GM18511 (cell line): ENCODE measurements at regions not wholly inside any gene's neighbourhood (a gene's known extent, or its start where the extent isn't known, plus 50 kb on each side); places are given as distances from the start of the nearest gene placed in this dataset.

Experiments
- ATAC-seq: cut with Tn5 transposase; IDR thresholded peaks from one replicate; pipeline ENCODE4 v1.9.1; 2021; ENCODE audit warnings: mild to moderate bottlenecking, moderate library complexity; ENCODE audit not compliant: unreplicated experiment

DNA sequence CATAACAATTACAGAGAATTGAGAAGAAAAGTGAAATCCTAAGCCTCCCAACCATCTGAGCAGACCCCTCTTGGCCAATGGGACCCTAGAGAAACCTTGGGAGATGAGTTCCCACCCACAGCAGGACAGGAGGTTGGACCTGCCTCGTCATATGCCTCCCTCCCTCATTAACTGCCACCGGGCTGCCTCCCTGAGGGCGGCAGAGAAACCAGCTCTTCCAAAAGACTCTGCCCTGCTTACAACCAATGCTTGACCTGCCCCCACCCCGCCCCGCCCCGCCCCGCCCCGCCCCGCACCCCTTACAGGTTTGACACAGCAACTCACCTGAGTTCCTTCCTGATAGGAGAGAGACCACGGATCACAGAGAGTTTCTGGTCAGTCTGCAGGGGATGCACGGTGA, 86.1 kb downstream of the ADRA2C start:
- ATAC-seq: no peak

DNA sequence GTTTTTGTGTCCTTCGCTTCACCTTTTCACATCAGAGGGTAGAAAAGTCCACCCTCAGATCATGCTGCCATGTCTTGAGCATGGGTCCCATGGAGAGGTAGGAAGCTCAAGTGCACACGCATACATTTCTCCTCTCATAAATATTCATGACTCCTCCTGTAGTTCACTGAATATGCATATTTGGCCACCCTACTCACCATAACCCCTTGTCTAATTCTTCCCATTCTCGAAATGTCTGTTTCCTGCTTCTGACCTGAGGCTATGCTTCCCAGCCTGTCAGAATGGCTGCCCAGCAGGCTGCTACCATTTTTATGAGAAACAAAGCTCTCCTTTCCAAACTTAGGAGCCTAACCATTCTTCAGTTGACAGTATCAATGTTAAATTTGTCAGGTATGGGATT, 86.5 kb downstream of the ADRA2C start:
- ATAC-seq: no peak

DNA sequence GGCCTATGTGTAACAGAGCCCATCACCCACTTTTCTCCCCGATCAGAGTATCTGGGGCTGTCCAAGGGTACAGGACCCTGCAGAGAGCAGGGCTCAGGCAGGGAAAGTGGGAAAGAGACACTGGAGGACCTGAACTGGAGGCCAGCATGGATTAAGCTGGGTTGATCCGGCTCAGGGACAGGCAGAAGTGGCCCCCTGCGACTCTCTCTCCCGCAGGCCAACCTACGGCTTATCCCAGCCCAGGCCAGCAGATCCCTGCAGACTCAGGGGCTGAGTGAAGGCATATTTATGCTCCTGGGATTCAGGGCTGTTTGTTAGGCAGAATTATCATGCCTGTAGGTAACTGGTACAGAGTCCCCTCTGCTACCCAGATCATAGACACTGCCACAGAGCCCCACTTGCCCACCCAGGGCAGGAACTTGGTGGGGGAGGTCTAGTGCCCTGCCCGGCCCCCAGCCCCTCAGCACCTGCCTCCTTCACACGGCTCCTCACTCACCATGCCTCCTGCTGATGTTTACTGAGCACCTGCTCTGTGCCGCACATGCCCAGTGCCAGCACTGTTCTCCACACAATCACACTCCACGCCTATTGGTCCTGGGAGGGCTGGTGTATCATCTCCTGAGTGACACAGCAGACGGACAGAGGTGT, 87.3 kb downstream of the ADRA2C start:
- ATAC-seq: no peak

DNA sequence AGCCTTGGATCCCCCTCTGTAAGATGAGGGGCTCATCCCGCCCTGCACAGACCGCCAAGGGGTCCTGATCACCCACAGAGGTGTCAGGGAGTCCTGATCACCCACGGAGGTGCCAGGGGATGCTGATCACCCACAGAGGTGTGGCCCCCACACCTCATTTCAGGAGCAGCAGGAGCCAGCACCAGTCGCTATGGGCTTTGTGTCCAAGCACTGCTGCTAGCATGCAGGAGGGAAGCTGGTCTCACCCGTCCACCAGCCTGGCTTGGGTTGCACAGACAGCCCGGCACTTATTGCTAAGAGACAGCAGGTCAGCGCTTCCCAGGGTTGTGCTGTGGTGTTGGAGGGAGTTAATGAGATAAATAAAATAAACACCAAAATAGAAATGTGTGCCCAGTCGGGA, 88.5 kb downstream of the ADRA2C start:
- ATAC-seq: no peak

DNA sequence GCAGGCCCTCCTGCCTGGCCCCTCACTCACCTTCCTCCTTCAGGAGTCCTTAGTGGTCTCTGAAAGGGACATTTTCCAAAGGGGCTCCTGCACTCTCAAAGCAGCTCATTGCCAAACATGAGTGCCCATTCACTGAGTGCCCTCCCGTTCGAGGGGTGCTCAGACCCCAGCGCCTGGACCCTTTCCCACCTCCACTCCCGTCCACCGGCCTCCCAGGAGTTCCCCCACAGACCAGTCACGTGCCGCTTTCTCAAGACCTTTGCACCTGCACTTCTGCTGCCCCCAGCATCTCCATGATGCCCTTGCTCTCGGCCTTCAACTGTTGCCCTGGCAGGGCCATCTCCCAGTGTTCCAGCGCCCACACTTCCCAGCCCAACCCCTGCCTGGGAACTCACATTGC, 89.5 kb downstream of the ADRA2C start:
- no peak for ATAC-seq

DNA sequence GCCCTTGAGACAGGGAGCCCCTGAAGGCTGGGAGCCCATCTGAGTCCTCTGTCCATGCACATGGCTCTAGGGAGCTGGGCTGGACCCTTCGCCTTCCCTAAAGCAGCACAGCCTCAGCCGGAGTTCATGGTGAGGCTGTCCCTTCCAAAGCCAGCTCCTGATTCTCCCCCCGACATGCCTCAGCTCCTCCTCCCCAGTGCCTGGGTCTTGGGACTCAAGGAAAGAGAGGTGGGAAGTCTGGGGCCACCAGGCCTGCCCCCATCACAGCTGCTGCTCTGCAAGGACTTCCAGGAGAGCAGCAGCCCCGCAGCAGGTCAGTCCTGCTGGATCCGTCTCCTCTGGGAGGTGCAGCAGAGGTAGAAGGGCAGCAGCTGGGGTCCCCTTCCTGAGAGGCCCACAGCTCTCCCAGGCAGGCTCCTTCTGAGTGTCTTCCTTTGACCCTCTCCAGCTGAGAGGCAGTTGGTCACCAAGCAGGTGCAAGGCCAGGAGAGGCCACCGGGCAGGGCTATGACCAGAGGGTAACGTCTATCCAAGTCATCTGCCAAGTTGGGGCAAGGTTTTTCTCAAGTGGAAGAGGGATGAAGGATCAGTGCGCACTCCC, 90.5 kb downstream of the ADRA2C start:
- ATAC-seq: no peak

DNA sequence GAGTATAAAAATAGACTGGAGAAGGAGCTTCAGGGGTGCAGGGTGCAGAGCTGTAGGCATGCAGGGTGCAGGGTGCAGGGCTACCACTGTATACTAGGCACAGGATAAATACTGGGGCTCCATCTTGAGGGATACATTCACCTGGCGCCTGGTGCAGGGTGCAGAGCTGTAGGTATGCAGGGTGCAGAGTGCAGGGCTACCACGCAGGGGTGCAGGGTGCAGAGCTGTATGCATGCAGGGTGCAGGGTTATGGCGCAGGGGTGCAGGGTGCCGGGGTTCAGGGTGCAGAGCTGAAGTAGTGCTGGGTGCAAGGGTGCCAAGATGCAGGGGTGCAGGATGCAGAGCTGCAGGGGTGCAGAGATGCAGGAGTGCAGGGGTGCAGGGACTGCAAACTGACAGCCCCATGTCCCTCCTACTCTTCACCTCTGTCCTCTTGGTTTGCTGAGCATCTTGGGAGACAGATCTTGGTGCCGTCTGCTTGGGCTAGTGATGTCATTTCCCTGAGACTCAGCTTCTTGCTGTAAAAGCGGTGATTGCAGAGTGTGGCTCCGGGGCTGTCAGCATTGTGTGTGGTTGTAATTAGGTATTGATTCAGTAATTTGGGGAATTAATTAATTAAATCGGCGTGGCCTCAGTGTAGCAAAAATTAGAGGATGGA, 91.2 kb downstream of the ADRA2C start:
- no peak for ATAC-seq

DNA sequence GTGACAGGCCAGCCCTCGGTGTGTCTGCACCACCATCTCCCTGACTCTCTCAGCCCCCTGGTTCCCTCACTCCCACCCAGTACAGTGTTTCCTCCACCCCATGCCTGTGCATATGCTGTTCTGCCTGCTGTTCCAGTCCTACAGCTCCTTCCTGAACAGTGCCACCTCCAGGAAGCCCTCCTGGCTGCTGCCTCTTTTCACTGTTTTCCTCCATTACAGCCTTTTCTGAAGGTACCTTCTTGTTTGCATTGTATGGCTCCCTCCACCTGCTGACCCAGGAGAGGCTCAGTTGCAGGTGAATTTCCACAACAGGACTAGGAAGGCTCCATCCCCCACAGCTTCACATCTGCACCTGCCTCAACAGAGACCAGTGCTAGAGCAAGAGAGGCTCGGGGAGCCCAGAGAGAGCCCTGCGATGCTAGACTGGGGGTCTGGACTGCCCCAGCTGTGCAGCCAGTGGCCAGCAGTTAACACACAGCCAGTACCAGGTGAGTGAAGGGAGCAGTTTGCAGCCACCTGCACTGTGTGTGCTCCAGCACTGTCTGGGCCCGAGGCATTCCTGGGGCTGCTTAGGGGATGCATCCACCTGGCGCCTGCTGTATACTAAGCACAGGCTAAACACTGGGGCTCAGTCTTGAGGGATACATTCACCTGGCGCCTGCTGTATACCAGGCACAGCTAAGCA, 92.0 kb downstream of the ADRA2C start:
- ATAC-seq: no peak

DNA sequence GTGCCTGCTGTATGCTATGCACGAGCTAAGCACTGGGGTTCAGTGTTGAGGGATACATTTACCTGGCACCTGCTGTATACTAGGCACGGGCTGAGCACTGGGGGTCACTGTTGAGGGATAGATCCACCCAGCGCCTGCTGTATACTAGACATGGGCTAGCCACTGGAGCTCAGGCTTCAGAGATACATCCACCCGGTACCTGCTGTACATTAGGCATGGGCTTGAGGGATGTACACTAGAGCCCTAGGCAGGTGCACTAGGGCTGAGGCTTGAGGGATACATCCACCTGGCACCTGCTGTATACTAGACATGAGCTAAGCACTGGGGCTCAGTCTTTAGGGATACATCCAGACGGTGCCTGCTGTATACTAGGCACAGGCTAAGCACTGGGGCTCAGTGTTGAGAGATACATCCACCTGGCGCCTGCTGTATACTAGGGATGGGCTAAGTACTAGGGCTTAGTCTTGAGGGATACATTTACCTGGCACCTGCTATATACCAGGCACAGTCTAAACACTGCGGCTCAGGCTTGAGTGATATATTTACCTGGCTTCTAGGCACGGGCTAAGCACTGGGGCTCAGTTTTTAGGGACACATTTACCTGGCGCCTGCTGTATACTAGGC, 92.7 kb downstream of the ADRA2C start:
- no peak for ATAC-seq

DNA sequence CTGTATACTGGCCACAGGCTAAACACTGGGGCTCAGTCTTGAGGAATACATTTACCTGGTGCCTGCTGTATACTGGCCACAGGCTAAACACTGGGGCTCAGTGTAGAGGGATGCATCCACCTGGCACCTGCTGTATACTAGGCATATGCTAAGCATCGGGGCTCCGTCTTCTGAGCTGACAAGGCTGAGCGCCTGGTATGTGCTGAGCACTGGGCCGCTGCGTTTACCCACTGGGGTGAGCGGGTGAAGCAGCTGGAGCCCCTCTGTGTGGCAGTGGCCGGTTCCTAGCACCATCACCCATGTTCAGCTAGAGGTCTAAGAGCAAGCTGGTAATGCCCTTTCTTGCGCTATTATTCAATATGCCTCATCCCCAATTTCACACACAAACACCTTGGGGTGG, 93.4 kb downstream of the ADRA2C start:
- ATAC-seq: no peak

DNA sequence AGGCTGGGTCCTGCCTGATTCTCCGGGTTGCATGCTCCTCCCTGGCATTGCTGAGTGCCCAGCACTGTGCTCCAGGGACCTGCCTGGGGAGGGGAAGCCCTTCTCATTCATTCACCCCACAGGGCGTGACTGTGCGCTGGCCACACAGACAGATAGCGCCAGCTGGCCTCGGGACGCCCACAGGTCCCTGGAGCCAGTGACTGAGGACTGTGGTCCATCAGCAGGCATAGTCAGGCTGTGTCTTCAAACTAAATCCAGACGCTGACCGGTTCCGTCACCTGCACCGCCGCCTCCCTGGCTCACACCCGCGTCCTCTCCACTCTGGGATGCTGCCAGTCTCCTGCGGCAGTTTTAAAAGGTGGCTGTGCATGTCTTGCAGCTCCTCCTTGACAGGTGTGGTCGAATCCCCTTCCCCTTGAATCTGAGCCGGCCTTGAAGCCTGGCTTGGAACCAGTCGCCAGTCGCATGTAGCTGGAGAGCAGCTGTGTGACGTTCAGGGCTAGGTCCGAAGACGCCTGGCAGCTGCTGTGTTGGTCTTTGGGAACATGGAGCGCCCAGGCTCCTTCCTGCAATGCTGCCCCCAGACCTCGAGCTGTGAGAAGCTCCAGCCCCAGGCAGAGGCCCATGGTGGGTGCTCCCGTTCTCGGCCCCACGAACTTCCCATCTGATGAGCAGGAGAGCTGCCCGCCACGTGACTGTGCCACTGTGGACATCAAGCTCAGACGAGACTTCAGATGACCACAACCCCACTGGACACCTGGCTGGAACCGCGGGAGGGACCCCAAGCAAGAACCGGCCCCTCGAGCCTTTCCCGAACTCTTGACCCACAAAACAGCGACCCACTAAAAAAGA, 94.1 kb downstream of the ADRA2C start:
- no peak for ATAC-seq

DNA sequence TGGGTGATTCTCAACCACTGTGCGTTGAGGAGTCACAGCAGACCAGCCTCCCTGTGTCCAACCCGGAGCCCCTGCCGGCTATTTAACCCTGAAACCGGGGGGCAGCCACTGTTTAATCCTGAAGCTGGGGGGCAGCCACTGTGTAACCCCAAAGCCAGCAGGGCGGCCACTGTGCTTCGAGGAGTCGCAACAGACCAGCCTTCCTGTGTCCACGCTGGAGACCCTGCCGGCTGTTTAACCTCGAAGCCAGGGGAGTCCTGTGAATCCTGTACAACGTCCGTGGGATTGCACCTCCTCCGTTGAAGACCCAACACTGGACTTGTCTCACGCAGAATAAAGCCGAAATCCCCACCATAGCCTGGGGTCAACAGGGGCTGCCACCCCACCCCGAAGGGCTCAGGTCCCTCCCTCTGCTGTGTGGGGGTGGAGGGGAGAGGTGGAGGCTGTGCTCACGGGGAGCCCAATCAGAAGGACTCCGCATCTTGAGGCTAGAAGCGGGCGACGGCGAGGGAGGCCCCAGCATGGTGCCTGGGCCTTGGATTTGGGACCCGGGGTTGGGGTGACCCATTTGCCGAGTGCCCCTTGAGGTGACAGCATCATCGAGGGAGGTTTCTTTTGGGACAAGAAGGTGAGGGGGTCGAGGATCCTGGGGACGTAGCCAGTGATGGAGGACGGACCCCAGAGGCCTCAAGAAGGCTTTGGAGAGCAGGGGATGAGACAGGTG, 94.9 kb downstream of the ADRA2C start:
- ATAC-seq: no peak

DNA sequence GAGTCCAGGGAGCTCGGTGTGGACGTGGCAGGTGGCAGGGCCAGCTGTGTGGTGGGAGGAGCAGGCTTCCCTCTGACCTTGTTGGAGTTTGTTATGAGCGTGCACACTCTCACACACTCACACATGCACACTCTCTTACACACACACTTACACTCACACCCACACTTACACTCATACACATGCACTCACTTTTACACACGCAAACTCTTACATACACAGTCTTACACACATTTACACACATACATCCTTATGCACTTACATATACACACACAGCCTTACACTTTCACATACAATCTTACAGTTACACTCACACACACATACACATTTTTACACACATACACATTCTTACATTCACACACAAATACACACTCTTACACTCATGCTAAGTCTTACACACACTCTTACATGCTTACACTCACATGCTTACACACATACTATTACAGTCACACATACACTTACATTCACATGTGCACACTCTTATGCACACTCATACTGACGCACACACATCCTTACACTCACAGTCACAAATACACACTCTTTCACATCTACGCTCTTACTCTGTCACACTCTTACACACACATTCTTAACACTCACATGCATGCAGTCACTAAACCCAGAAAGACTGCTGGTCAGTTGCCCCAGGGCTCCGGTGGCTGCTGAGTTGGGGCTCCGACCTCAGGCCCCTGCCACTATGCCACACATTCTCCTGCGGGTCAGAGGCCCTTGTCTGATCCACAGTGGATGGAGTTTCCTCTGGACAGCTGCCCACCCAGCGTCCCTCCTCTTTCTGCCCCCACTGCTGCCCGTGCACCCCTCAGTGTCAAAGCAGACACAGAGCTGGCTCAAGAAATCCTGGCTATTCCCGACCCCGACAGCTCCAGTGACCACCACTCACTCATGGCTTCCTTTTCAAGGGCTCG, 95.8 kb downstream of the ADRA2C start:
- no peak for ATAC-seq

DNA sequence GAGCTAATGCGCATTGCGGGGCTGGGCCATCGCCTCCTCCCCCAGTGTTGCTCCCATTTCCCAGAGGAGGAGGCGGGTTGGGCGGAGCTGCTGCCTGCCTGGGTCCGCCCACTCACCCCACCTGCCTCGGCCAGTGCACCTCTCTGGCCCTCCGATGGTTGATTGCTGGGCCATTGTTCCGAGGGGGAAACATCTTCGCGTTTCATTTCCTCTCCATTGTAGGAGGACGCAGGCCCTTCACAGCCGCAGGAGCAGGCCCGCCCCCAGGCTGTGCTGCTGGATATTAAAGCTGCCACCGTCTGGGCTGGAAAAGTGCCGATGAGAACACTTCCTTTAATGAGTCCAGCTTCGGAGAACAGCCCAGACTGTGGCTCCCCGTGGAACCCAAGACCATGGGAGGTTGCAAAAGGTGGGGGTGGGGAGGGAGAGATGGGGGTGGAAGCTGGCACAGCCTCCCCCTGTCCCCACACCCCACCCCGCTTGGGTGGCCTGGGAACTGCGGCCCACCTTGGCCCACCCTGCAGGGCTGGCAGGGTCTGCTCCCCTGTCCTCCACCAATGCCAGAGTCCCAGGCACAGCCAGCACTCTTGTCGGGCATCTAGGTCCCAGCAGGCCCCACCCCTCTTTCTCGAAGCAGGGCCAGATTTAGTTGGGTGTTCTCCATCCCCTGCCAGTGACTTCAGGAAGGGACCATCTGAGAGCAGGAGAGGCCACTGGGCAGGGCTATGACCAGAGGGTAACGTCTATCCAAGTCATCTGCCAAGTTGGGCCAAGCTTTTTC, 96.6 kb downstream of the ADRA2C start:
- no peak for ATAC-seq

DNA sequence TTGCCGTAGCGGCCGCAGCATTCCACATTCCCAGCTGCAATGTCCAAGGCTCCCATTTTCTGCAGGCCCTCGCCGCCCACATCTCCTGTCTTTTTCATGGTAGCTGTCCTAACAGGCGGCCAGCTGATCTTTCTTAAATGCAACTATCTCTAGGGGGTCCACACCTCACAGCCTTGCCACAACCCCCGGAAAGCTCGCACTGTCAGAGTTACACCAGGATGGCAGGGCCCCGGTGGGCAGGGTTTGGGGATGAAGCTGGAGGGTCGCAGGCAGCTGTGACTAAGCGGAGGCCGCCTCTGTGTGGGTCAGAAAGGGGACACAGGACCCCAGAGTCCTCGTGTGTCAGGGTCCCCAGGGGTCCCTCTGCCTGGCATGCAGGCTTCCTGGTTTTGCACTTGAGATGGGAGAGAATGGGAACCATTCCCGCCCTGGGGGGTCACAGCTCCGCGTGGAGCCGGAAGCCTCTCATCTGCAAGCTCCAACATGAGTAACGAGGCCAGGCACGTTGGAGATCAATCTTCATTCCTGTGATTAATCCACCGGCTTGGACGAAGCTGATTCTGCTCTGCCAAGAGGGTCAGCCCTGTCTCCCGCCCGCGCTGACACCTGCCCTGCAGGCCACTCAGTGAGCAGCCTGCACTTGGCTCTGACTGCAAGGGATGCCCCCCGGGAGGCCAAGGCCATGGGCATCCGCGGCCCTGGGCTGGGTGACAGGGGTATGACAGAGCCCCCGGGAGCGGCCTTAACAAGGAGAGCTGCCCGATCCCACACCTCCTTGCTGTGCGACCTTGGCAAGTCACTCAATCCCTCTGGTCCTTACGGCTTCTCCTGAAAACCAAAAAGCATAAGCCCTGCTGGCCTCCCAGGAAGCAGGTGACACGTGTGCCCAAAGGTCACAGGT, 97.9 kb downstream of the ADRA2C start:
- ATAC-seq: no peak

DNA sequence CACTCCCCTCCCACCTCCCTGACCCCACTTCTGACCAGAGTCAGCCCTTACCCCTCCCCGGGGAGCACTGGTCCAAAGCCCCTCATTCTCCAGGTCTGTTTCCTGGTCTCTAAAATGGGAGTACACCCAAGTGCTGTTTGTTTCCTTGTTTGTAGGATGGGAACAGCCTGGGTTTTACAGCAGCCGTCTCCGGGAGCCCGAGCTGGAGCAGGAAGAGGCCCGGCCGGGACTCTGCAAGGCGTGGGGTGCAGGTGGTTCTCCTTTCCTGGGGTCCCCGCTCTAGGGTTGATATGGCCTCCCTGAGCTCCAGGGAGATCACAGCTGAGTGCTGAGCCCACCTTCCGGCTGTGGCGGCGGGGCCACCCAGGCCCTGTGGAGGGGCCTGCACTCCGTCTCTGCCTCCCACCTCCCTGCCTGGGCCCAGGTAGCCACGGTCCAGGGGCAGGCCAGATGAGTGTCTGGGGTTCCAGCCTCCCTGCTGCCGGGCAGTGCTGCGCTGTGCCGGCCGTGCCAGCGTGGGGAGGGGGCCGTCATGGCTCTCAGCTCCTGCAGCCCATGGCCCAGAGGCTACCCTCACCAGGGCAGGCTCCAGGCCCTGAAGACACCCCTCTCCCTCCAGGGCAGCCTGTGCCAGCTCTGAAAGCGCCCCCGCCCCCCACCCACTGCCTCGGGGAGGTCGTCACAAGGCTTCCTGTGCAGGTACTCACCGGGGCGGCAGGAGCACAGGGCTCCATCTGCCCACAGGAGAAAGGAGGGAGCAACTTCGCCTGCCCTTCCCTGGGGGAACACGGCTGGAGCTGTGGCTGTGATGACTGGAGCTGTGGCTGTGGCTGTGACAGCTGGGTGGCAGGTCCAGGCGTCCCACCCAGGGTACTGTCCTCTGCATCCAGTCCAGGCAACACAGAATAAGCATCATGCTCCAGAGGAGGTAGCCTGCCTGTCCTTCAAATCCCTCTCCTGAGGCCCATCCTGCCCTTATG, 98.8 kb downstream of the ADRA2C start:
- ATAC-seq: no peak
